ENCODE measurements at regions not wholly inside any gene's neighbourhood (a gene's known extent, or its start where the extent isn't known, plus 50 kb on each side); places are given as distances from the start of the nearest gene placed in this dataset.

DNA sequence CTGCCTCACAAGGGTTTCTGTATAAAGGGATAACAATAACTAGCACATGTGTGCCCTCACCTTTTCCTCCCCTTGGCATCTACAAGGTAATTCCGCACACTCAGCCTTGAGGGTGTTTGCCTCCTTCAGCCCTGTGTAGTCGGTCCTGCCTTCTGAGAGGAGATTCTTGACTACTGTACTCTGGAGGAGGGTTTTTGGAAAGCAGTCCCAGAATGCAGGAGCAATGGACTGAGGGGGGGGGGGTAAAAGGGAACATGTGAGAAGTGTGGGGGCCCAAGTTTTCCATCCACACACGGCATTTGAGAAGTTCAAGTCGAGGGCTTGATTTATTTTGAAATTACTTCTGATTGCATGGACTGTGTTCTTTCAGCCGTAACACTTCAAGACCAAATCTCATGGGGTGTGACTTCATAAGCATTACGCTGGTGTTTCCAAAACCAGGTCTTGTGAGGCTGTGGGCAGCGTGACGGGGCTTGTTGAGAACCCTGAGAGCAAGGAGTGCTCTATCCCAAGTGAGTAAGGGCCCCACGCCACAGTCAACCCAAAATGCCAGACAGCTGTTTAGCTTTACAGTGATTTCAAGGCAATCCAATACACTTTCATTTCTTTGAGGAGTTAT, 198.7 kb upstream of the MEIS1 start:
- H3K4me2 ChIP-seq (ENCODE audit: insufficient read depth in 1 of 2, low read depth in 2 of 2, low read length in 2 of 2), result no peak overlapping the region
- H3K36me3 ChIP-seq (ENCODE audit: control insufficient read depth in 2 of 4, insufficient read depth in 4 of 4, low read length in 3 of 4), result no peaks in the 10 kb centered on the region
- no peaks in the 10 kb centered on the region for H3K79me1 ChIP-seq (ENCODE audit: low read depth, low read length)
- no peak overlapping the region for H3K56ac ChIP-seq (replicated peaks; ENCODE audit: insufficient read length, low read depth, low read length)
- H4K8ac ChIP-seq (ENCODE audit: extremely low read depth, insufficient read depth, low read length), result no peak overlapping the region
- no peak overlapping the region for H2AK5ac ChIP-seq (ENCODE audit: low read depth, low read length)
- H3K23me2 ChIP-seq (ENCODE audit: low read depth, low read length), result no peaks in the 10 kb centered on the region
- no peak overlapping the region for H2BK20ac ChIP-seq (ENCODE audit: low read length)
- H3K9ac ChIP-seq (replicated peaks in 1 of 4; ENCODE audit: extremely low read depth in 1 of 4, low read depth in 3 of 4, low read length in 3 of 4), result no peak overlapping the region
- 95% methylated on average over 7 of the region's 9 CpGs; no CpG with 5 or more reads in 1 of the 2 experiments for WGBS, 2 experiments (ENCODE audit: extremely low coverage in 1 of 2, insufficient coverage in 1 of 2, insufficient read length in 1 of 2, insufficient replicate concordance in 2 of 2, low coverage in 1 of 2, low lambda C conversion rate in 2 of 2, missing lambda C conversion rate in 1 of 2)
- no peak overlapping the region for H4K91ac ChIP-seq (replicated peaks; ENCODE audit: insufficient read length, low read length)
- H3K27ac ChIP-seq (ENCODE audit: low read depth, low read length), result no peak overlapping the region
- H4K20me1 ChIP-seq (replicated peaks in 1 of 2; ENCODE audit: control insufficient read depth in 1 of 2, insufficient read depth in 2 of 2, low read length in 2 of 2), result no peaks in the 10 kb centered on the region
- no peak overlapping the region for H2BK120ac ChIP-seq (replicated peaks; ENCODE audit: low read depth, low read length)
- no peak overlapping the region for H3K4ac ChIP-seq (replicated peaks; ENCODE audit: insufficient read length, low read depth, low read length)
- peaks cover 0 to 3% (median 0%) of the 10 kb centered on the region in 4 experiments; a peak in 3 of 7 replicates for H3K4me1 ChIP-seq (replicated peaks in 1 of 4; ENCODE audit: control insufficient read depth in 3 of 4, insufficient read depth in 4 of 4, low read length in 3 of 4)
- H2BK12ac ChIP-seq (ENCODE audit: low read depth, low read length), result no peak overlapping the region
- H3K23ac ChIP-seq (ENCODE audit: insufficient read length), result no peak overlapping the region
- H4K5ac ChIP-seq (ENCODE audit: insufficient read length, low read depth, low read length), result no peak overlapping the region
- H3K14ac ChIP-seq (ENCODE audit: insufficient read length), result no peak overlapping the region
- H2AFZ ChIP-seq (ENCODE audit: low read length), result no peak overlapping the region
- H2BK15ac ChIP-seq (ENCODE audit: low read length), result no peak overlapping the region
- TF ChIP-seq MAFK (IDR thresholded peaks at IDR 0.05; ENCODE audit: low read depth, low read length), result no peak
- no peak for TF ChIP-seq ASH2L (IDR thresholded peaks at IDR 0.05; ENCODE audit: low read length)
- no peak for TF ChIP-seq EGR1 (IDR thresholded peaks at IDR 0.05; ENCODE audit: borderline replicate concordance, low read depth, low read length)
- TF ChIP-seq FOSL1 (IDR thresholded peaks at IDR 0.05; ENCODE audit: insufficient read depth, low read depth, low read length), result no peak
- FAIRE-seq (no peak), DNase-seq (ENCODE audit: low read depth in 1 of 2, low spot score in 2 of 2) (no peak)
- no peak overlapping the region for H3K4me3 ChIP-seq (ENCODE audit: extremely low read depth in 1 of 4, insufficient read depth in 2 of 4, low read depth in 3 of 4, low read length in 4 of 4)
- no peaks in the 10 kb centered on the region; a peak in 1 of 7 replicates for H3K27me3 ChIP-seq (replicated peaks in 1 of 4; ENCODE audit: control insufficient read depth in 3 of 4, extremely low read depth in 1 of 4, insufficient read depth in 3 of 4, low read length in 3 of 4)
- no peak overlapping the region; the same call in 1 of the 2 replicates for H2BK5ac ChIP-seq (ENCODE audit: low read depth, low read length)
- H3K18ac ChIP-seq (ENCODE audit: extremely low read depth, low read length), result no peak overlapping the region
- no peaks in the 10 kb centered on the region for H3K79me2 ChIP-seq (ENCODE audit: control insufficient read depth in 1 of 2, insufficient read depth in 2 of 2, low read length in 2 of 2)
- ChIA-PET CTCF (ENCODE audit: partially characterized antibody) (interaction anchor here (1.0 kb wide), 1 partner anchor 34 kb away, joined by 3 read pairs; no protein-coding TSS in a partner anchor), POLR2A (ENCODE audit: partially characterized antibody) (interaction anchor here (0.6 to 0.7 kb wide), 2 partner anchors 16 to 331 kb away, joined by 3 read pairs; no protein-coding TSS in a partner anchor)
- no peaks in the 10 kb centered on the region for H3K9me3 ChIP-seq (ENCODE audit: insufficient read depth in 2 of 2, low read depth in 1 of 2, low read length in 1 of 2)
